HEK293 (cell line): ENCODE measurements at regions not wholly inside any gene's neighbourhood (a gene's known extent, or its start where the extent isn't known, plus 50 kb on each side); places are given as distances from the start of the nearest gene placed in this dataset.

Source experiments
- CTCF ChIA-PET: fragments of 350-600 bp; formaldehyde crosslinking; extraction: SDS; loops from one replicate; lab custom pipeline; 2021; ENCODE audit warnings: antibody characterized with exemption; lab: Yijun Ruan, JAX
- POLR2A ChIA-PET: fragments of 300-600 bp; formaldehyde crosslinking; extraction: SDS; loops from one replicate; lab custom pipeline; 2020; ENCODE audit warnings: antibody characterized with exemption, inconsistent platforms; lab: Yijun Ruan, JAX
- H3K27ac ChIP-seq: fragments of 200-500 bp; sonication (Bioruptor generic); 2 replicates; pipeline ENCODE4 v1.5.1; 2014; ENCODE audit warnings: low read depth, low read length, control low read depth, inconsistent platforms; ENCODE audit errors: extremely low read depth
- H3K36me3 ChIP-seq, 2 experiments: fragments of 200-500 bp in 1 of 2; sonication (Bioruptor generic) in 1 of 2; 1 replicate in 1 of 2; 2 replicates in 1 of 2; pipeline ENCODE4 v1.5.1; 2014 to 2017; ENCODE audit warnings: inconsistent platforms in 2 of 2, low read length in 2 of 2; ENCODE audit not compliant: control insufficient read depth in 2 of 2, insufficient read depth in 1 of 2
- H3K4me1 ChIP-seq: fragments of 200-500 bp; sonication (Bioruptor generic); 2 replicates; pipeline ENCODE4 v1.5.1; 2014; ENCODE audit warnings: mild to moderate bottlenecking, low read length, inconsistent platforms; ENCODE audit not compliant: control insufficient read depth, insufficient read depth
- H3K4me3 ChIP-seq: 2 replicates; pipeline ENCODE4 v1.5.1; 2011; ENCODE audit warnings: low read depth, mild to moderate bottlenecking, control low read depth, low read length, moderate library complexity
- H3K9me3 ChIP-seq: fragments of 200-500 bp; sonication (Bioruptor generic); 2 replicates; pipeline ENCODE4 v1.5.1; 2014; ENCODE audit warnings: low read depth, low read length, inconsistent platforms; ENCODE audit not compliant: control insufficient read depth, insufficient read depth
- GFI1B ChIP-seq: fragments of 450-650 bp; formaldehyde crosslinking; IDR thresholded peaks from 2 replicates; pipeline ENCODE4 v1.5.1; 2016; ENCODE audit warnings: missing biosample characterization, missing genetic modification characterization
- HOXD13 ChIP-seq: sonication (generic); formaldehyde crosslinking; IDR thresholded peaks from 2 replicates; pipeline ENCODE4 v1.8.0; 2022; ENCODE audit warnings: missing genetic modification reagents, borderline replicate concordance
- REPIN1 ChIP-seq: fragments of 450-650 bp; formaldehyde crosslinking; IDR thresholded peaks from 2 replicates; pipeline ENCODE4 v1.5.1; 2017; ENCODE audit warnings: missing biosample characterization, missing genetic modification characterization, low read depth
- SETDB1 ChIP-seq: IDR thresholded peaks from one replicate; pipeline ENCODE4 v1.6.1; 2017; ENCODE audit warnings: mild to moderate bottlenecking, low read length, moderate library complexity, mixed read lengths; ENCODE audit not compliant: insufficient read length
- TSHZ1 ChIP-seq: fragments of 450-650 bp; formaldehyde crosslinking; IDR thresholded peaks from 2 replicates; pipeline ENCODE4 v1.5.1; 2016; ENCODE audit warnings: missing biosample characterization, missing genetic modification characterization, borderline replicate concordance
- YY2 ChIP-seq: fragments of 450-650 bp; formaldehyde crosslinking; IDR thresholded peaks from 2 replicates; pipeline ENCODE4 v1.5.1; 2016; ENCODE audit warnings: missing biosample characterization, missing genetic modification characterization
- ZFHX2 ChIP-seq: fragments of 450-650 bp; formaldehyde crosslinking; conservative IDR thresholded peaks from 2 replicates; pipeline ENCODE4 v1.5.1; 2016; ENCODE audit warnings: missing biosample characterization, missing genetic modification characterization
- ZFP69B ChIP-seq: fragments of 450-650 bp; formaldehyde crosslinking; IDR thresholded peaks from 2 replicates; pipeline ENCODE4 v1.5.1; 2016; ENCODE audit warnings: missing biosample characterization, missing genetic modification characterization
- ZNF121 ChIP-seq: fragments of 450-650 bp; formaldehyde crosslinking; IDR thresholded peaks from 2 replicates; pipeline ENCODE4 v1.5.1; 2016; ENCODE audit warnings: missing biosample characterization, missing genetic modification characterization
- ZNF133 ChIP-seq: fragments of 450-650 bp; formaldehyde crosslinking; IDR thresholded peaks from 2 replicates; pipeline ENCODE4 v1.5.1; 2016; ENCODE audit warnings: missing biosample characterization, missing genetic modification characterization
- ZNF155 ChIP-seq: fragments of 450-650 bp; formaldehyde crosslinking; IDR thresholded peaks from 2 replicates; pipeline ENCODE4 v1.5.1; 2016; ENCODE audit warnings: missing biosample characterization, missing genetic modification characterization
- ZNF184 ChIP-seq: fragments of 450-650 bp; IDR thresholded peaks from 2 replicates; pipeline ENCODE4 v1.5.1; 2018; ENCODE audit warnings: missing biosample characterization, mild to moderate bottlenecking, missing genetic modification characterization
- ZNF274 ChIP-seq, 2 experiments: fragments of 200-500 bp in 1 of 2; fragments of 450-650 bp in 1 of 2; sonication (Bioruptor generic) in 1 of 2; formaldehyde crosslinking in 1 of 2; IDR thresholded peaks; 2 replicates each; pipeline versions ENCODE4 v1.5.1 to v1.6.1; 2014 to 2016; ENCODE audit warnings: borderline replicate concordance in 1 of 2, inconsistent platforms in 1 of 2, low read length in 1 of 2, missing biosample characterization in 1 of 2, missing genetic modification characterization in 1 of 2
- ZNF324 ChIP-seq: fragments of 450-650 bp; formaldehyde crosslinking; IDR thresholded peaks from 2 replicates; pipeline ENCODE4 v1.5.1; 2016; ENCODE audit warnings: missing biosample characterization, missing genetic modification characterization
- ZNF391 ChIP-seq: fragments of 450-650 bp; formaldehyde crosslinking; IDR thresholded peaks from 2 replicates; pipeline ENCODE4 v1.5.1; 2016; ENCODE audit warnings: low read depth, missing biosample characterization, missing genetic modification characterization, borderline replicate concordance
- ZNF433 ChIP-seq: fragments of 450-650 bp; formaldehyde crosslinking; IDR thresholded peaks from 2 replicates; pipeline ENCODE4 v1.5.1; 2016; ENCODE audit warnings: missing biosample characterization, missing genetic modification characterization, low read depth
- ZNF560 ChIP-seq: fragments of 450-650 bp; formaldehyde crosslinking; IDR thresholded peaks from 2 replicates; pipeline ENCODE4 v1.5.1; 2017; ENCODE audit warnings: missing biosample characterization, missing genetic modification characterization, borderline replicate concordance
- ZNF561 ChIP-seq: fragments of 450-650 bp; IDR thresholded peaks from 2 replicates; pipeline ENCODE4 v1.5.1; 2018; ENCODE audit warnings: missing biosample characterization, missing genetic modification characterization, borderline replicate concordance
- ZNF664 ChIP-seq: fragments of 450-650 bp; formaldehyde crosslinking; IDR thresholded peaks from 2 replicates; pipeline ENCODE4 v1.5.1; 2016; ENCODE audit warnings: missing biosample characterization, missing genetic modification characterization
- TF ChIP-seq, protein P1 (sequence below): fragments of 450-650 bp; formaldehyde crosslinking; IDR thresholded peaks from 2 replicates; pipeline ENCODE4 v1.5.1; 2016; ENCODE audit warnings: missing biosample characterization, missing genetic modification characterization

- no peak overlapping the region for H3K27ac ChIP-seq
- ChIA-PET CTCF (interaction anchor here (0.6 to 1.0 kb wide), 3 partner anchors 35 to 142 kb away, joined by 3 to 4 read pairs (median 3); no protein-coding TSS in a partner anchor), POLR2A (no interaction called here)
- TF ChIP-seq ZNF433 (tag by site-specific recombination): no peak
- no peak for TF ChIP-seq ZNF155 (tag by site-specific recombination)
- no peak for TF ChIP-seq SETDB1
- TF ChIP-seq, protein P1, sequence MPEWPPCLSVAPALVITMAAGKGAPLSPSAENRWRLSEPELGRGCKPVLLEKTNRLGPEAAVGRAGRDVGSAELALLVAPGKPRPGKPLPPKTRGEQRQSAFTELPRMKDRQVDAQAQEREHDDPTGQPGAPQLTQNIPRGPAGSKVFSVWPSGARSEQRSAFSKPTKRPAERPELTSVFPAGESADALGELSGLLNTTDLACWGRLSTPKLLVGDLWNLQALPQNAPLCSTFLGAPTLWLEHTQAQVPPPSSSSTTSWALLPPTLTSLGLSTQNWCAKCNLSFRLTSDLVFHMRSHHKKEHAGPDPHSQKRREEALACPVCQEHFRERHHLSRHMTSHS (tag by site-specific recombination): no peak
- TF ChIP-seq TSHZ1 (tag by site-specific recombination): no peak
- TF ChIP-seq, all 188 proteins: peak for 0
- Histone ChIP-seq H3K4me1 (no peaks in the 10 kb centered on the region; the same call in 1 of the 2 replicates), H3K4me3 (no peak overlapping the region), H3K9me3 (no peaks in the 10 kb centered on the region), H3K36me3 (no peaks in the 10 kb centered on the region)
Measured at GRCh38 chr2:160921386-160921964, 238.8 kb upstream of the TANK start.

- H3K4me1 ChIP-seq: no peaks in the 10 kb centered on the region; the same call in 1 of the 2 replicates
- no peaks in the 10 kb centered on the region for H3K36me3 ChIP-seq
- no peak for TF ChIP-seq ZNF184 (tag by site-specific recombination)
- TF ChIP-seq ZNF561 (tag by site-specific recombination): no peak
- no peaks in the 10 kb centered on the region for H3K9me3 ChIP-seq
- H3K4me3 ChIP-seq: no peak overlapping the region
- no peak overlapping the region for H3K27ac ChIP-seq
- CTCF ChIA-PET: interaction anchor here (0.6 to 1.6 kb wide), 3 partner anchors 139 to 1067 kb away, joined by 3 to 5 read pairs (median 3); no protein-coding TSS in a partner anchor
- POLR2A ChIA-PET: no interaction called here
Measured at GRCh38 chr2:160924936-160925353, 235.3 kb upstream of the TANK start.

DNA sequence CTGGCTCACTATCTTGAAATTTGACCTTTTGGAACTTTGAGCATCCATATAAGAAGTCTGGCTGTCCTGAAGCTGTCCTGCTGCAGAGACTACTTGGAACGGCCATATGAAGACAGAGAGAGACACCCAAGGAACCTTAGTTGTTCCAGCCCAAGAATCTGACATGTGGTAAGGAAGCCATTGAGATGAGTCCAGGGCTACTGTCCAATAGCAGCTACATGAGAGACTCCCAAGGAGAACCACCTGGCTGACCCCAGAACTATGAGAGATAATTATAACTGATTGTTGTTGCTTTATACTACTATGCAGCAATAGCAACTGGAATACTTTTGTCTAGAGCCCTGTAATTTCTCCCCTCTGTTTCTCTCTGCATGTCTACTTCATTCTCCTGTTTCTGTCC is 234.3 kb upstream of the TANK start:
- Histone ChIP-seq H3K27ac (no peak overlapping the region), H3K36me3 (no peaks in the 10 kb centered on the region), H3K9me3 (no peaks in the 10 kb centered on the region), H3K4me3 (no peak overlapping the region), H3K4me1 (no peaks in the 10 kb centered on the region; the same call in 1 of the 2 replicates)
- CTCF ChIA-PET: interaction anchor here (1.0 to 1.6 kb wide), 3 partner anchors 138 to 572 kb away, joined by 3 to 5 read pairs (median 3); no protein-coding TSS in a partner anchor
- TF ChIP-seq ZNF391 (tag by site-specific recombination) (no peak), HOXD13 (CRISPR knock-in tag) (no peak), ZNF560 (tag by site-specific recombination) (no peak), REPIN1 (no peak), ZNF324 (no peak)
- TF ChIP-seq, all 188 proteins: peak for 0
- POLR2A ChIA-PET: no interaction called here

DNA sequence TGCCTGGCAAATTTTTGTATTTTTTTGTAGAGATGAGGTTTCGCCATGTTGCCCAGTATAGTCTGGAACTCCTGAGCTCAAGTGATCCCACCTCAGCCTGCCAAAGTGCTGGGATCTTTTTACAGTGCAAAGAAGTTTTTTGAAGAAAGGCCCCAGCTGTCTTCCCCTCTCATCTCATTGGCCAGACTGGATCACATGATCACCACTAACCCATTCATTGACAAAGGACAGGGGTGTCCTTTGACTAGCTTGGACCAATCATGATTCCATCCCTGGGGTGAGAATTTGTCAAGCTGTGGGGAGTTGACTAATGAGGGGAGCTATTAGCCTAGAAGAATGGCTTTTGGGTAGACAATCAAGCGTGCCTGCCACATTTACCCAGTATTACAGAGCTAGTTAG is 232.9 kb upstream of the TANK start:
- TF ChIP-seq ZNF133 (tag by site-specific recombination) (no peak), YY2 (tag by site-specific recombination) (no peak), GFI1B (tag by site-specific recombination) (no peak), ZFHX2 (tag by site-specific recombination) (no peak), ZNF274 (IDR thresholded peaks at IDR 0.05; ENCODE audit: low read length) (no peak), ZNF274 (tag by site-specific recombination; IDR thresholded peaks at IDR 0.05; ENCODE audit: borderline replicate concordance) (no peak), ZNF664 (tag by site-specific recombination) (no peak), ZFP69B (tag by site-specific recombination) (no peak), ZNF121 (no peak)
- Histone ChIP-seq H3K4me3 (no peak overlapping the region), H3K9me3 (no peaks in the 10 kb centered on the region), H3K27ac (no peak overlapping the region), H3K4me1 (no peaks in the 10 kb centered on the region), H3K36me3 (no peaks in the 10 kb centered on the region)
- ChIA-PET POLR2A (no interaction called here), CTCF (interaction anchor here (0.5 to 0.8 kb wide), 2 partner anchors 604 to 905 kb away, joined by 3 read pairs; no protein-coding TSS in a partner anchor)
